ENCODE measurements at regions not wholly inside any gene's neighbourhood (a gene's known extent, or its start where the extent isn't known, plus 50 kb on each side); places are given as distances from the start of the nearest gene placed in this dataset.
A peak's percentile ranks its signal among the peaks of the same experiment; 100 is the strongest.

- H3K4me3 ChIP-seq = no peak overlapping the region
- no peak overlapping the region for H3K27ac ChIP-seq
- no peaks in the 10 kb centered on the region for H3K36me3 ChIP-seq
- DNase-seq (ENCODE audit: low read depth in 1 of 2, low spot score in 2 of 2) = no peak
- H3K9me3 ChIP-seq (replicated peaks) = no peaks in the 10 kb centered on the region
- H3K27me3 ChIP-seq (replicated peaks) = no peaks in the 10 kb centered on the region
- no peaks in the 10 kb centered on the region for H3K4me1 ChIP-seq (replicated peaks)
Observed at GRCh38 chr2:56707650-56708049, 523.9 kb downstream of the CCDC85A start.

DNA sequence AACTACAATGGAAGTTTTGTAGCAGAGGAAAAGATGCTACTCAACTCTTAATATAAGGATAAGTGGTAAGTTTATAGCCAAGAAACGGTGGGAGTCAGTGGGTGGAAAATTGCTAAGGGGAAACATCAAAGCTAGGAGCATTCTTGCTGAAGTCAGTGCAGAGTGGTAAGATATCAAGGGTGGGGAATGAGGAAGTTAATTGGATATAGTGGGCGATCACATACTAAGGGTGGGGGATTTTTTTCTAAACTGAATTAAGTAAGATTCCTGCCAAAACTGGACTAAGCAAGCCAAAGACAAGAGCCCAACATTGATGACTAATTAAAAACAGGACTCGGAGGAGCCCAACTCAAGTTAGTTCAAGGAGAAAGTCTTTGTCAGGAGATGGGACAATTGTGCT lies 525.4 kb downstream of the CCDC85A start:
- no peaks in the 10 kb centered on the region for H3K27me3 ChIP-seq (replicated peaks)
- no peak for DNase-seq (ENCODE audit: low read depth in 1 of 2, low spot score in 2 of 2)
- H3K27ac ChIP-seq = no peak overlapping the region
- peaks cover 7% of the 10 kb centered on the region for H3K4me1 ChIP-seq (replicated peaks)
- H3K36me3 ChIP-seq = no peaks in the 10 kb centered on the region
- H3K4me3 ChIP-seq = no peak overlapping the region
- H3K9me3 ChIP-seq (replicated peaks) = no peaks in the 10 kb centered on the region

- Histone ChIP-seq H3K4me1 (replicated peaks) (peaks cover 7% of the 10 kb centered on the region), H3K36me3 (no peaks in the 10 kb centered on the region), H3K27me3 (replicated peaks) (no peaks in the 10 kb centered on the region), H3K9me3 (replicated peaks) (no peaks in the 10 kb centered on the region), H3K27ac (no peak overlapping the region; the same call in 1 of the 2 replicates), H3K4me3 (no peak overlapping the region)
- peak in 1 of 2 experiments; percentile 16 for DNase-seq (ENCODE audit: low read depth in 1 of 2, low spot score in 2 of 2)
Observed at GRCh38 chr2:56713161-56713676, 529.4 kb downstream of the CCDC85A start.

DNA sequence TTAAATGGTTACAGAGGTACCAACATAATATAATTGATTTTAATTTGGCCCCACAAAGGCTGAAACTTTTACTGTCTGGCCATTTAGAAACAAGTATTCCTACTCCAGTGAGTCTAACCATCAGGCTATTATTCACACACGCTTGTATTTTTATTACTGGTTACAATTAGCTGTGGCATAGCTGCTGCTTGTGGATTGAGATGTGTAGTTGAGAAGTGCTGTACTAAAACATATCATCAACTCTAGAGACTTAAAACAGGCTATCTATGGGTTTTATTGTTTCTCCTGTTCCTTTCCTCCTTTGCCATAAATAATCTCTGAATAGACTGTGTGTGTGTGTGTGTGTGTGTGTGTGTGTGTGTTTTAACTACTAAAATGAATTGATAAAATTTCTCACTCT lies 530.2 kb downstream of the CCDC85A start:
- no peaks in the 10 kb centered on the region for H3K36me3 ChIP-seq
- H3K4me1 ChIP-seq (replicated peaks) = peaks cover 7% of the 10 kb centered on the region
- H3K9me3 ChIP-seq (replicated peaks) = no peaks in the 10 kb centered on the region
- no peaks in the 10 kb centered on the region for H3K27me3 ChIP-seq (replicated peaks)
- no peak overlapping the region for H3K27ac ChIP-seq
- DNase-seq (ENCODE audit: low read depth in 1 of 2, low spot score in 2 of 2) = no peak
- no peak overlapping the region for H3K4me3 ChIP-seq

GRCh38 chr2:56714400-56714799 lies 530.6 kb downstream of the CCDC85A start:
- no peaks in the 10 kb centered on the region for H3K9me3 ChIP-seq (replicated peaks)
- H3K27ac ChIP-seq = no peak overlapping the region
- no peak for DNase-seq (ENCODE audit: low read depth in 1 of 2, low spot score in 2 of 2)
- peaks cover 7% of the 10 kb centered on the region for H3K4me1 ChIP-seq (replicated peaks)
- no peaks in the 10 kb centered on the region for H3K27me3 ChIP-seq (replicated peaks)
- no peaks in the 10 kb centered on the region for H3K36me3 ChIP-seq
- H3K4me3 ChIP-seq = no peak overlapping the region

GRCh38 chr2:56715683-56716082 lies 531.9 kb downstream of the CCDC85A start:
- DNase-seq (ENCODE audit: low read depth in 1 of 2, low spot score in 2 of 2) = no peak
- no peak overlapping the region for H3K27ac ChIP-seq
- H3K27me3 ChIP-seq (replicated peaks) = no peaks in the 10 kb centered on the region
- no peak overlapping the region for H3K4me3 ChIP-seq
- H3K9me3 ChIP-seq (replicated peaks) = no peaks in the 10 kb centered on the region
- peaks cover 7% of the 10 kb centered on the region for H3K4me1 ChIP-seq (replicated peaks)
- H3K36me3 ChIP-seq = no peaks in the 10 kb centered on the region

DNA sequence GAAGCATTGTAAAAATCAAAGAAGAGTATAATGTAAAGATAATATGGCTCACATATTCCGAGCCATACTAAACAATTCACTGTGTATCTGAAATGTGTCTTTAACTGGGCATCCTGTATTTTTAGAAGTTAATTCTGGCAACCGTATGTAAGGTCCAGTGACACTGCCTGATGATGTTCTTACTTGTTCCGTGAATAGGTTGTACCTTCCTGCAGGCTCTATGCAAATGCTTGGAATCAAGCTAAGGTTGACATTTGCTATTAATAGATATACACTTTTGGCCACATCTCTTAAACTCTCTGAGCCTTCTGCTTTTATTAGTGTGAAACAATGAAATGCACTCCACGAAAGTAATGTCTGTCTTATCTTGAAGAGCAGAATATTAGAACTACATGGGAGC lies 534.6 kb downstream of the CCDC85A start:
- Histone ChIP-seq H3K4me3 (no peak overlapping the region), H3K27ac (no peak overlapping the region), H3K27me3 (replicated peaks) (no peaks in the 10 kb centered on the region), H3K4me1 (replicated peaks) (peaks cover 5% of the 10 kb centered on the region), H3K9me3 (replicated peaks) (no peaks in the 10 kb centered on the region), H3K36me3 (no peaks in the 10 kb centered on the region)
- no peak for DNase-seq (ENCODE audit: low read depth in 1 of 2, low spot score in 2 of 2)

DNA sequence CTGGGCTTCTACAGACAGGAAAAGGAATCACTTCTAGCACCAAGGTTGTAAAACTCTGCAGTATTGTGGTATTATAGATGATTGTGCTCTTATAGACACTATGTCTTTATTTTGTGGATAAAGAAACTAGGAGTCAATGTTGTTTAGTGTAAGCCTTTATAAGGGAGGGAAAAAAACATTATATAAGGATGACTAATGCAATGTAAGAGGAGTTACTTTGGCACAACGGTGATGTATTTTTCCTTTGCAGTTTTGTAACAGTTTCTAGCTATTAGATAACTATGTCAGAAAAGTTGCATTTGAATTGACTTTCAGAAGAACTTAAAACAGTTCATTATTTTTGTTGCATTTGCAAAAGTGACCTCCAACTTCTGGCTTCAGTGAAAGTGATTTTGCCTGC lies 545.4 kb downstream of the CCDC85A start:
- no peaks in the 10 kb centered on the region for H3K36me3 ChIP-seq
- H3K4me3 ChIP-seq = no peak overlapping the region
- peaks cover 5% of the 10 kb centered on the region for H3K9me3 ChIP-seq (replicated peaks)
- no peak for DNase-seq (ENCODE audit: low read depth in 1 of 2, low spot score in 2 of 2)
- H3K27ac ChIP-seq = no peak overlapping the region
- no peaks in the 10 kb centered on the region for H3K4me1 ChIP-seq (replicated peaks)
- H3K27me3 ChIP-seq (replicated peaks) = no peaks in the 10 kb centered on the region

- Histone ChIP-seq H3K4me1 (replicated peaks) (no peaks in the 10 kb centered on the region), H3K36me3 (no peaks in the 10 kb centered on the region), H3K27ac (no peak overlapping the region), H3K4me3 (no peak overlapping the region), H3K9me3 (replicated peaks) (no peaks in the 10 kb centered on the region; the same call in 1 of the 2 replicates), H3K27me3 (replicated peaks) (no peaks in the 10 kb centered on the region)
- DNase-seq (ENCODE audit: low read depth in 1 of 2, low spot score in 2 of 2) = no peak
Observed at GRCh38 chr2:56732946-56733345, 549.2 kb downstream of the CCDC85A start.

DNA sequence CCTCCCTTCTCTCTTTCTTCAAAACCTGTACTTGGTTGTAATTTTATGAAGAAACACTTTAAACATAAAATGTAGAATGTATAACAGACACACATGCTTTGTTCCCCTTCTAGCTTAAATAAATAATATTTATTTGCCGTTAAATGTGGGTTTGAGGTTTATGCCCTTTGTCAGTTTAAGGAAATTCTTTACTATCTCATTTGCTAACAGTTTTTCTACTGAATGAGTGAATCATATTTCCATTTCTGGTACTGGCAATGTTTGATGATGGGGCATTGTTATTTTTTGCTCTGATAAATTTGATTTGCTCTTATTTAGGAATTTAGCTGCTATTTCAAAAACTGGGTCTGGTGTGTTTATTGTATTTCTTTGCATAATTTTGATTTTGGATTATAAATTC lies 555.6 kb downstream of the CCDC85A start:
- peak in 1 of 2 experiments; percentile 39 for DNase-seq (ENCODE audit: low read depth in 1 of 2, low spot score in 2 of 2)
- Histone ChIP-seq H3K27me3 (replicated peaks) (no peaks in the 10 kb centered on the region), H3K4me1 (replicated peaks) (peaks cover 35% of the 10 kb centered on the region), H3K36me3 (no peaks in the 10 kb centered on the region), H3K27ac (peak overlapping the region; percentile 20; the same call in 1 of the 2 replicates), H3K9me3 (replicated peaks) (no peaks in the 10 kb centered on the region), H3K4me3 (no peak overlapping the region)

DNA sequence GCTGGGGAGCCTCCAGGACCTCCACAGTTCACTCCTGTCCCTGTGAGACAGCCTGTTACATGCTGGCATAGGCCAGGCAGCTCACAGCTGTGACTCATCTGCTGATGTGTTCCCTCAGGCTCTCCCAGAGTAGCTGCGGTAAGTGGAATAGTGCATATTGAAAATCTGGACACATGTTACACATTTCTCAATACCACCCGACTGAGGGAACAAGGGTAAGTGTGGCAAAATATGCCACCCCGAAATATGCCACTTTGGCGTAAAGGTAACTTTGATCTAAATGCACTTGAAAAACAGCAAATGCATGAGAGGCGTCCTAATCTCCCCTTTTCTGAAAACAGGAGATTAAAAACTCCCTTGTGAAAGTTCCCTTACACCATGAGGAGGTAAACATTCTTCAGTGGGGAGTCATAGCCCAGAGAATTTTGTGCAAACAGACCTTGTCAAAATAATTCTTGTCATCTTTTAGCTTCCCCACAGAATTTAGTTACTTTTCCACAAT lies 557.9 kb downstream of the CCDC85A start:
- H3K36me3 ChIP-seq = no peaks in the 10 kb centered on the region
- H3K27me3 ChIP-seq (replicated peaks) = no peaks in the 10 kb centered on the region
- peak overlapping the region; percentile 30 for H3K4me3 ChIP-seq
- DNase-seq (ENCODE audit: low read depth in 1 of 2, low spot score in 2 of 2) = peak; percentile 92 to 96
- H3K9me3 ChIP-seq (replicated peaks) = no peaks in the 10 kb centered on the region
- H3K27ac ChIP-seq = peak overlapping the region; percentile 92
- peaks cover 35% of the 10 kb centered on the region for H3K4me1 ChIP-seq (replicated peaks)

DNA sequence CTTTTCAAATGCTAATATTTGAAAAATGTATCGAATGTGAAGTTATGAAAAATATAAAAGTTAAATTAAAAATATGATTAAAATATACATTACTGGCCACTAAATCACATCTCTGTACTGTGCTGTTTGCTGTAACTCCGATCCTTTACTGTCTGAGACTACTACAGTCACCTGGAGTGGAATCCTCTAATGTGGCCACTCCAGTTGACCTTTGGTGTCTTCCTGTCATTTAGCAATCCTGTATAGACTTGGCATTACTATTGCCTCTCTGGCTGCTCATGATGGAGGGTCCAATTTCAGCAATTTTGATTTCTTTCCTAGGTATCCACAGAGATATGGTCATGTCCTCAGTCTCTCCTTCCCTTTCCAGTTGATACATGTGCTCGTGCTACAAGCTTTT lies 560.0 kb downstream of the CCDC85A start:
- Histone ChIP-seq H3K4me3 (no peak overlapping the region), H3K9me3 (replicated peaks) (no peaks in the 10 kb centered on the region), H3K27me3 (replicated peaks) (no peaks in the 10 kb centered on the region), H3K4me1 (replicated peaks) (peaks cover 31% of the 10 kb centered on the region), H3K36me3 (no peaks in the 10 kb centered on the region), H3K27ac (no peak overlapping the region)
- DNase-seq (ENCODE audit: low read depth in 1 of 2, low spot score in 2 of 2) = no peak

DNA sequence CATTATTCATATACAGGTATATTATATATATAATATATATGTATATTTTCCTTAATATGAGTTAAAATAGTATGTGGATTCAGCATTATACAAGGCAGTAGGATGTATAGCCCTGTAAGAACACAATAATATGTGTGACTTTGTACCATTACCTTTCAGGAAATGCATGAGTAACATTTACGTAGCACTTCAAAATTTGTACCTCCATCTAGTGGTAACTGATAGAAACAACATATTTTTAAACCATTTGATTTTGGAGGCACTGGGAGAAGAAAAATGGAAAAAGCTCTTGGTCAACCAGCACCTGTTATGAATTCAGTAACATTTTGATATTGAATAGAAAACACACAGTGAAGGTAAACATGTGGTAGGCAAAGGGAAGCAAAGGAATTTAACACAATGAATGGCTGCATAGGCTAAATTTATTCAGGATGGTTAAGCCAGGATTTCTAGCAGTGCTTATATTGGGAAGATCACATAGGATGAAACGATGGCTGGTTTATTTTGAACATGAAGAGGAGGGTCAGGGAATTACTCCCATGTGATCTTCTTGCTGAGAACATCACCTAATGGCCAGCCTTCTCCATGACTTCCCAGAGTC lies 565.5 kb downstream of the CCDC85A start:
- H3K4me3 ChIP-seq = no peak overlapping the region
- H3K4me1 ChIP-seq (replicated peaks) = no peaks in the 10 kb centered on the region
- H3K9me3 ChIP-seq (replicated peaks) = no peaks in the 10 kb centered on the region
- peak in 1 of 2 experiments; percentile 22 for DNase-seq (ENCODE audit: low read depth in 1 of 2, low spot score in 2 of 2)
- H3K27ac ChIP-seq = no peak overlapping the region
- H3K27me3 ChIP-seq (replicated peaks) = no peaks in the 10 kb centered on the region
- H3K36me3 ChIP-seq = no peaks in the 10 kb centered on the region

DNA sequence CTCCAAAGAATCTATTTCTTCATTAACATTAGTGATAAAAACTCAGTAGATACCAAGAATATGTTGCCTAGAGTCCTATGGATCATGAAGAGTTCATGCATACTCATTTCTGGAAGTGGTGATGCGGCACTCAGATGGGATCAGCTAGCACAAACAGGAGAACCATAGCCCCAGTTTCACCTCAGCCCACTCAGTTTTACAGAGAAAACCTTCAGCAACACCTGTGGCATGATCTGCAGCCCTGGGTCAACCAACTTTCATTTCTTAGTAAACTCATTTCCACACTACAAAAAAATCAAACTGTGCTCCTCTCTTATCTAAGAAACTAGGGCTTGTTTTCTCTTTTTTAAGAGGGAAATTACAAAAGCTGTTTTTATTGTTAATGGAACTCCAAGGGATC lies 569.4 kb downstream of the CCDC85A start:
- no peak overlapping the region for H3K27ac ChIP-seq
- H3K27me3 ChIP-seq (replicated peaks) = peaks cover under 1% of the 10 kb centered on the region; the same call in 1 of the 2 replicates
- no peaks in the 10 kb centered on the region for H3K36me3 ChIP-seq
- H3K9me3 ChIP-seq (replicated peaks) = no peaks in the 10 kb centered on the region
- DNase-seq (ENCODE audit: low read depth in 1 of 2, low spot score in 2 of 2) = no peak
- H3K4me3 ChIP-seq = no peak overlapping the region
- H3K4me1 ChIP-seq (replicated peaks) = no peaks in the 10 kb centered on the region

All from SJSA1 (cell line).